Upper lobe of left lung (tissue), 4 donors: ENCODE measurements at regions not wholly inside any gene's neighbourhood (a gene's known extent, or its start where the extent isn't known, plus 50 kb on each side); places are given as distances from the start of the nearest gene placed in this dataset.

ENCODE experiments used
- CTCF ChIP-seq, 6 experiments: fragments of 450-650 bp in 4 of 6; fragments of 200-600 bp in 2 of 6; sonication (generic) in 2 of 6; IDR thresholded peaks; one replicate each; pipeline ENCODE4 v1.5.1; 2016 to 2019; ENCODE audit warnings: antibody characterized with exemption in 6 of 6
- POLR2A ChIP-seq, 4 donors: fragments of 450-650 bp; IDR thresholded peaks; one replicate each; pipeline ENCODE4 v1.5.1; 2016 to 2017; ENCODE audit warnings: antibody characterized with exemption in 4 of 4, mild to moderate bottlenecking in 2 of 4

GRCh38 chr3:192063570-192063969 is 602.6 kb downstream of the PYDC2 start:
- TF ChIP-seq CTCF (IDR thresholded peaks at IDR 0.05) (no peak), POLR2A (IDR thresholded peaks at IDR 0.05) (no peak)
